ENCODE measurements at regions not wholly inside any gene's neighbourhood (a gene's known extent, or its start where the extent isn't known, plus 50 kb on each side); places are given as distances from the start of the nearest gene placed in this dataset.

- H3K27ac ChIP-seq (ENCODE audit: low read length): peak overlapping the region; percentile 65
- no peaks in the 10 kb centered on the region for H3K9me3 ChIP-seq (ENCODE audit: control insufficient read depth in 1 of 2, low read length in 2 of 2)
- no peaks in the 10 kb centered on the region for H3K27me3 ChIP-seq (ENCODE audit: low read depth, low read length)
- no peak overlapping the region for H3K4me3 ChIP-seq (ENCODE audit: low read depth in 1 of 2, low read length in 2 of 2)
- no peaks in the 10 kb centered on the region for H3K36me3 ChIP-seq (ENCODE audit: control insufficient read depth in 1 of 2, insufficient read depth in 2 of 2, low read length in 2 of 2)
- peaks cover 7 to 8% of the 10 kb centered on the region in 2 donors for H3K4me1 ChIP-seq (ENCODE audit: control insufficient read depth in 1 of 2, insufficient read depth in 2 of 2, low read length in 2 of 2)
Measured at GRCh38 chr14:71363946-71364925, 457.0 kb downstream of the PCNX1 start.

GRCh38 chr14:71365361-71365760 is 458.1 kb downstream of the PCNX1 start:
- no peak overlapping the region for H3K4me3 ChIP-seq (ENCODE audit: low read depth in 1 of 2, low read length in 2 of 2)
- no peaks in the 10 kb centered on the region for H3K9me3 ChIP-seq (ENCODE audit: control insufficient read depth in 1 of 2, low read length in 2 of 2)
- no peaks in the 10 kb centered on the region for H3K27me3 ChIP-seq (ENCODE audit: low read depth, low read length)
- no peak overlapping the region for H3K27ac ChIP-seq (ENCODE audit: low read length)
- H3K36me3 ChIP-seq (ENCODE audit: control insufficient read depth in 1 of 2, insufficient read depth in 2 of 2, low read length in 2 of 2): no peaks in the 10 kb centered on the region
- H3K4me1 ChIP-seq (ENCODE audit: control insufficient read depth in 1 of 2, insufficient read depth in 2 of 2, low read length in 2 of 2): peaks cover 7 to 8% of the 10 kb centered on the region in 2 donors

- Histone ChIP-seq H3K4me1 (ENCODE audit: control insufficient read depth in 1 of 2, insufficient read depth in 2 of 2, low read length in 2 of 2) (peaks cover 8 to 10% of the 10 kb centered on the region in 2 donors), H3K36me3 (ENCODE audit: control insufficient read depth in 1 of 2, insufficient read depth in 2 of 2, low read length in 2 of 2) (no peaks in the 10 kb centered on the region), H3K27ac (ENCODE audit: low read length) (no peak overlapping the region), H3K4me3 (ENCODE audit: low read depth in 1 of 2, low read length in 2 of 2) (no peak overlapping the region), H3K9me3 (ENCODE audit: control insufficient read depth in 1 of 2, low read length in 2 of 2) (no peaks in the 10 kb centered on the region), H3K27me3 (ENCODE audit: low read depth, low read length) (no peaks in the 10 kb centered on the region)
Measured at GRCh38 chr14:71366861-71367260, 459.6 kb downstream of the PCNX1 start.

DNA sequence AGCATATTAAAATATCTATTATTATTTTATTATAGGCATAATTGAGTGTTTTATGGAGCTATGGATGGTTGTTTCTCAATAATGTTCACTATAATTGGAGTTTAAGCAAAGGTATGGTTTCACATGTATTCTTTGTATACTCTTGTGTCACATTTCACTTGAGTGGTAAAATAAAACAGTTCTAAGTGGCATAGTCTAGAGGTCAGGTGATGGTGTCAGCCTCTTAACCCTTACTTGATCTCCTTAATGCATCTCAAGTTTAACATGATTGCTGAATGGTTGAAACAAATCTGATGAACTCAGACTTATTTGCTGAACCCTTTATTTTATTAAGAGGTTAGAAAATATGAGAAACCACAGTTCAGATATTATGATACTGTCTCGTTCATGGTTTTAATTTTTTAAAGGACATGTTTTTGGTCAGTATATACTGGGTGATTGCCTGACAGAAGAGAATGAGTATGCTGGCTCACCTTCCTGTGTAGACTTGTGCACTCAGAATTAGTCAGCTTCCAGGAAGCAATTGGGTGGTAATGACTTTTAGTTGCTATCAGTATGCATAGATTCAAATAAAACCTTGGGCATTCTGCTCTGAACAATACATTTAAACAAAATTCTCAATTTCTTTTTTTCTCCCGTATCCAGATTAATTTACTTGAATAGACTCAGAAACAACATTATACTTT is 464.6 kb downstream of the PCNX1 start:
- Histone ChIP-seq H3K4me1 (ENCODE audit: control insufficient read depth in 1 of 2, insufficient read depth in 2 of 2, low read length in 2 of 2) (peaks cover 0 to 3% of the 10 kb centered on the region in 2 donors), H3K27me3 (ENCODE audit: low read depth, low read length) (no peaks in the 10 kb centered on the region), H3K27ac (ENCODE audit: low read length) (peak overlapping the region; percentile 11), H3K36me3 (ENCODE audit: control insufficient read depth in 1 of 2, insufficient read depth in 2 of 2, low read length in 2 of 2) (no peaks in the 10 kb centered on the region), H3K4me3 (ENCODE audit: low read depth in 1 of 2, low read length in 2 of 2) (no peak overlapping the region), H3K9me3 (ENCODE audit: control insufficient read depth in 1 of 2, low read length in 2 of 2) (no peaks in the 10 kb centered on the region)

DNA sequence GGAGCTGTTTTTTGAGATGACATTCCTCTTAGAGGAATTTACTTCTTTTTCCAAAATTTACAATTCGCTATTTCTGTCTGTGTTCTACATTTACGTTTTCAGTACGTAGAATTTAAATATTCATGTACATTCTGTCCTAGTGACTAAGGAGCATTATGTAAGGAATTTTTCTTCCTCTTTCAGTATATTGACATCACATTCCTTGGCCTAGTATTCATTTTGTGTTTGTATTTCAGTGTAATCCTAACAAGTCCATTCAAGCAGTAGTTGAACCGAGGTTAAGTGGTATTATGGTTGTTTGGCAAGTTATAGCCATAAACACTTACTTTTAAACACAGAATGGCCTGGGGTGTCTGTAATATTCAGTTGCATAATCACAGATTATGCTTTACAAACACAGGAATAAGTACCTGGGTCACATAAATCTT is 465.2 kb downstream of the PCNX1 start:
- H3K9me3 ChIP-seq (ENCODE audit: control insufficient read depth in 1 of 2, low read length in 2 of 2): no peaks in the 10 kb centered on the region
- no peak overlapping the region for H3K4me3 ChIP-seq (ENCODE audit: low read depth in 1 of 2, low read length in 2 of 2)
- H3K4me1 ChIP-seq (ENCODE audit: control insufficient read depth in 1 of 2, insufficient read depth in 2 of 2, low read length in 2 of 2): peaks cover 0 to 3% of the 10 kb centered on the region in 2 donors
- H3K36me3 ChIP-seq (ENCODE audit: control insufficient read depth in 1 of 2, insufficient read depth in 2 of 2, low read length in 2 of 2): no peaks in the 10 kb centered on the region
- peak overlapping the region; percentile 48 for H3K27ac ChIP-seq (ENCODE audit: low read length)
- H3K27me3 ChIP-seq (ENCODE audit: low read depth, low read length): no peaks in the 10 kb centered on the region

DNA sequence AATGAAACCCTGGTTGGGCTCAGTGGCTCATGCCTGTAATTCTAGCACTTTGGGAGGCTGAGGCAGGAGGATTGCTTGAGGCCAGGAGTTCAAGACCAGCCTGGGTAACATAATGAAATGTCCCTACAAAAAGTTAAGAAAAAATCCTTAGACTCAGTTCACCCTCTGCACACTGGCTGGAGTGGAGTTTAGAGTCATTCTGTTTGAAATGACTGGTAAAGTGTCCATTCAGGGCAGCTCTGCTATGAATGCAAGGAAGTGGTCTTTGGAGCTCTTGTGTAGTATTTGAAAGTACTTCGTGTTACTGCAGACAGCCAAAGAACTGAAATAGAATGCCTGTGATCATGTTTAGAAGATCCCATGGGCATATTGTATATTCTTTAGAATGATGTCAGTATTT is 466.5 kb downstream of the PCNX1 start:
- H3K36me3 ChIP-seq (ENCODE audit: control insufficient read depth in 1 of 2, insufficient read depth in 2 of 2, low read length in 2 of 2): no peaks in the 10 kb centered on the region
- H3K27ac ChIP-seq (ENCODE audit: low read length): no peak overlapping the region
- H3K4me3 ChIP-seq (ENCODE audit: low read depth in 1 of 2, low read length in 2 of 2): no peak overlapping the region
- peaks cover 0 to 3% of the 10 kb centered on the region in 2 donors for H3K4me1 ChIP-seq (ENCODE audit: control insufficient read depth in 1 of 2, insufficient read depth in 2 of 2, low read length in 2 of 2)
- H3K27me3 ChIP-seq (ENCODE audit: low read depth, low read length): no peaks in the 10 kb centered on the region
- H3K9me3 ChIP-seq (ENCODE audit: control insufficient read depth in 1 of 2, low read length in 2 of 2): no peaks in the 10 kb centered on the region

DNA sequence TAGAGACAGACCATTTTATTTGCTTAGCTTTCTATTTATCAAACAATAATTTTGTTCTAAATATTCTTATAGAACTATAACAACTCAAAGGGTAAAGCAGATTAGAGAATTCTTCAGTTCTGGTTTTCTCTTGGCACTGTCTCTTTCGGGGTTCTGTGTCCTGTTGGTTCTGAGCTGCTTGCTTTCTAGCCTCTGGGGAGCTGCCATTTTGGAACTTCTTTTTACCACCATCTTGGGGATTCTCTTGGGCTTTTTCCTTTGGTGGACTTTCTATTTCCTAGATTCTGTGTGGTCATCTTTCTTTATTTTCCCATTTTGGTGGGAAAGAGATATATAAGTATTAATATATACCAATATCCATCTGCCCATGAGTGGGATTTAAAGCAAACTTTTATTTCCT is 467.7 kb downstream of the PCNX1 start:
- no peak overlapping the region for H3K27ac ChIP-seq (ENCODE audit: low read length)
- no peaks in the 10 kb centered on the region for H3K27me3 ChIP-seq (ENCODE audit: low read depth, low read length)
- no peak overlapping the region for H3K4me3 ChIP-seq (ENCODE audit: low read depth in 1 of 2, low read length in 2 of 2)
- no peaks in the 10 kb centered on the region for H3K9me3 ChIP-seq (ENCODE audit: control insufficient read depth in 1 of 2, low read length in 2 of 2)
- no peaks in the 10 kb centered on the region for H3K36me3 ChIP-seq (ENCODE audit: control insufficient read depth in 1 of 2, insufficient read depth in 2 of 2, low read length in 2 of 2)
- H3K4me1 ChIP-seq (ENCODE audit: control insufficient read depth in 1 of 2, insufficient read depth in 2 of 2, low read length in 2 of 2): peaks cover 0 to 3% of the 10 kb centered on the region in 2 donors

DNA sequence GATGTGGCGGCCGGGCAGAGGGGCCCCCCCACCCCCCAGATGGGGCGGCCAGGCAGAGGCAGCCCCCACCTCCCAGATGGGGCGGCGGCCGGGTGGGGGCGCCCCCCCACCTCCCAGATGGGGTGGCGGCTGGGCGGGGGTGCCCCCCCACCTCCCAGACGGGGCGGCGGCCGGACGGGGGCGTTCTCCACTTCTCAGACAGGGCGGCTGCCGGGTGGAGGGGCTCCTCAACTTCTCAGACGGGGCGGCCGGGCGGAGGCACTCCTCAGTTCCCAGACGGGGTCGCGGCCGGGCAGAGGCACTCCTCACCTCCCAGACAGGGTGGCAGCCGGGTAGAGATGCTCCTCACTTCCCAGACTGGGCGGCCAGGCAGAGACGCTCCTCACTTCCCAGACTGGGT is 469.8 kb downstream of the PCNX1 start:
- Histone ChIP-seq H3K4me1 (ENCODE audit: control insufficient read depth in 1 of 2, insufficient read depth in 2 of 2, low read length in 2 of 2) (no peaks in the 10 kb centered on the region), H3K4me3 (ENCODE audit: low read depth in 1 of 2, low read length in 2 of 2) (no peak overlapping the region), H3K27me3 (ENCODE audit: low read depth, low read length) (no peaks in the 10 kb centered on the region), H3K27ac (ENCODE audit: low read length) (no peak overlapping the region), H3K9me3 (ENCODE audit: control insufficient read depth in 1 of 2, low read length in 2 of 2) (no peaks in the 10 kb centered on the region), H3K36me3 (ENCODE audit: control insufficient read depth in 1 of 2, insufficient read depth in 2 of 2, low read length in 2 of 2) (no peaks in the 10 kb centered on the region)

DNA sequence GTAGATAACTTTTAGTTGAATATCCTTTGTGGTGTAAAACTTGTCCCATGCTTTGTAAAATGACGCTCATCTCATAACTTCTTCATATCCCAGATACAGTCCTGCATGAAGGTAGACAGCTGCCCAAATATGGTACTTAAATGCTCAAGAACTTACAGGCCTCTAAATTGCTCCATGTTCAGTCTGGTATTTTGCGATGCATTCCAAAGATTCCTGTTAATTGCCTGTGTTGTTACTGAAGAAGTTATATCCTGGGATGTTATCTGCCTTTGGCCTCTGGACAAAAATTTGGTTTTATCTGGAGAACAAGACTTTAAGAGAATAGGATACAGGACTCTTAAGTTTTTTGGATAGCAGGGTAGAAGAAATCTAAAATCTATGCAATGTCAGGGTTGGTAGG is 473.0 kb downstream of the PCNX1 start:
- no peak overlapping the region for H3K27ac ChIP-seq (ENCODE audit: low read length)
- no peak overlapping the region for H3K4me3 ChIP-seq (ENCODE audit: low read depth in 1 of 2, low read length in 2 of 2)
- H3K9me3 ChIP-seq (ENCODE audit: control insufficient read depth in 1 of 2, low read length in 2 of 2): no peaks in the 10 kb centered on the region
- no peaks in the 10 kb centered on the region for H3K36me3 ChIP-seq (ENCODE audit: control insufficient read depth in 1 of 2, insufficient read depth in 2 of 2, low read length in 2 of 2)
- no peaks in the 10 kb centered on the region for H3K4me1 ChIP-seq (ENCODE audit: control insufficient read depth in 1 of 2, insufficient read depth in 2 of 2, low read length in 2 of 2)
- H3K27me3 ChIP-seq (ENCODE audit: low read depth, low read length): no peaks in the 10 kb centered on the region

- Histone ChIP-seq H3K27me3 (ENCODE audit: low read depth, low read length) (no peaks in the 10 kb centered on the region), H3K9me3 (ENCODE audit: control insufficient read depth in 1 of 2, low read length in 2 of 2) (no peaks in the 10 kb centered on the region), H3K4me3 (ENCODE audit: low read depth in 1 of 2, low read length in 2 of 2) (no peak overlapping the region), H3K36me3 (ENCODE audit: control insufficient read depth in 1 of 2, insufficient read depth in 2 of 2, low read length in 2 of 2) (no peaks in the 10 kb centered on the region), H3K27ac (ENCODE audit: low read length) (no peak overlapping the region), H3K4me1 (ENCODE audit: control insufficient read depth in 1 of 2, insufficient read depth in 2 of 2, low read length in 2 of 2) (no peaks in the 10 kb centered on the region)
Measured at GRCh38 chr14:71381814-71382213, 474.6 kb downstream of the PCNX1 start.

DNA sequence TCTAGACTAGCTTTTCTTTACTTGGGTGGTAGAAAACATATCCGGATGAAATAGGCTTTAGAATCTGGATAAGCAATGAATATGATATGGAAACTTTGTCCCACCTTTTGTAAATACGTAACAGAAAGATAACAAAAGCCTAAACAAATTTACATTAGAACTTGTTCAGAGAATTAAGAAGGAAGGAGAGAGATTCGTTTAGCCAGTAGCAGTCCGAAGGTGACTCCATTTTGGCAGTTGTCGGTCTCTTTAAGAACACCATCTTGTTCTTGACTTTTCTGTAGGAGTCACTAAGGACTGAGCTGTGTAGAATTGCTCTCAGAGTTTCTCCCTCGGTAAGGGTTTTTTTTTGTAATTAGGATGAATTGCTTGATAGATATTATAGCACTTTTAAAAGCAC is 475.1 kb downstream of the PCNX1 start:
- H3K9me3 ChIP-seq (ENCODE audit: control insufficient read depth in 1 of 2, low read length in 2 of 2): no peaks in the 10 kb centered on the region
- no peaks in the 10 kb centered on the region for H3K27me3 ChIP-seq (ENCODE audit: low read depth, low read length)
- no peak overlapping the region for H3K27ac ChIP-seq (ENCODE audit: low read length)
- H3K36me3 ChIP-seq (ENCODE audit: control insufficient read depth in 1 of 2, insufficient read depth in 2 of 2, low read length in 2 of 2): no peaks in the 10 kb centered on the region
- H3K4me1 ChIP-seq (ENCODE audit: control insufficient read depth in 1 of 2, insufficient read depth in 2 of 2, low read length in 2 of 2): no peaks in the 10 kb centered on the region
- H3K4me3 ChIP-seq (ENCODE audit: low read depth in 1 of 2, low read length in 2 of 2): no peak overlapping the region
